ENCODE measurements at regions not wholly inside any gene's neighbourhood (a gene's known extent, or its start where the extent isn't known, plus 50 kb on each side); places are given as distances from the start of the nearest gene placed in this dataset.

DNA sequence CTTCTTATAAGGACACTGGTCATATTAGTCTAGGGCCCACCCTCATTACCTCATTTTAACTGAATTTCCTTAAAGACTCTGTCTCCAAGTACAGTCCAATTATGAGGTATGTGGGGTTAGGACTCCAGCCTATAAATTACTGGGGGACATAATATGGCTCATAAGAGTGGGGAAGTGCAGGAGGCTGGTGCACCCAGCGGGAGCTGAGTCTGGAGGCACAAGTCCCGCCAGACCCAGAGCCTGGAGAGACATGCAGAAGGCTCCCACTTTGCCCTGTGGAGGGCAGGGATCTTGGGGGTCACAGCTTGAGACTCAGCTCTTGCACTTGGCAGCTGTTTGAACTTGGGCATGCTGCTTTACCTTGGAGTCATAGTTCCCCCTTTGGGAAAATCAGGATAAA, 250.4 kb downstream of the RHOU start:
- no peak for TF ChIP-seq EGR1 (IDR thresholded peaks at IDR 0.05; ENCODE audit: low read depth in 2 of 2)
- no peak for TF ChIP-seq MAX (IDR thresholded peaks at IDR 0.05)
- TF ChIP-seq FOXA1 (IDR thresholded peaks at IDR 0.05): no peak
- TF ChIP-seq CTCF (IDR thresholded peaks at IDR 0.05; ENCODE audit: low read depth, low read length, missing input control): no peak

Data from liver (tissue), 3 donors.